Tibial nerve (tissue), 4 donors: ENCODE measurements at regions not wholly inside any gene's neighbourhood (a gene's known extent, or its start where the extent isn't known, plus 50 kb on each side); places are given as distances from the start of the nearest gene placed in this dataset.

ENCODE experiments used
- DNase-seq, 2 donors: peaks; one replicate each; pipeline ENCODE4 v3.0.0-alpha.2; 2019; ENCODE audit warnings: low spot score in 2 of 2
- H3K27ac ChIP-seq, 4 donors: fragments of 200-600 bp; sonication (generic) in 3 of 4; one replicate each; pipeline ENCODE4 v1.5.1; 2017 to 2019; ENCODE audit warnings: mild to moderate bottlenecking in 1 of 4
- H3K27me3 ChIP-seq, 2 donors: fragments of 200-600 bp; sonication (generic) in 1 of 2; one replicate each; pipeline versions ENCODE4 v1.5.1 to v1.6.0; 2017 to 2019
- H3K36me3 ChIP-seq, 3 donors: fragments of 200-600 bp; sonication (generic); one replicate each; pipeline ENCODE4 v1.5.1; 2018 to 2019
- H3K4me1 ChIP-seq, 4 donors: fragments of 200-600 bp; sonication (generic) in 3 of 4; one replicate each; pipeline ENCODE4 v1.5.1; 2017 to 2019
- H3K4me3 ChIP-seq, 4 donors: fragments of 200-600 bp; sonication (generic) in 3 of 4; one replicate each; pipeline ENCODE4 v1.5.1; 2017 to 2019; ENCODE audit warnings: mild to moderate bottlenecking in 1 of 4, moderate library complexity in 1 of 4
- H3K9me3 ChIP-seq, 4 donors: fragments of 200-600 bp; sonication (generic) in 3 of 4; one replicate each; pipeline ENCODE4 v1.5.1; 2017 to 2019
- EP300 ChIP-seq, 2 donors: sonication (generic); formaldehyde crosslinking; IDR thresholded peaks; one replicate each; pipeline ENCODE4 v1.6.1; 2017; ENCODE audit warnings: antibody characterized with exemption in 2 of 2, mild to moderate bottlenecking in 1 of 2
- POLR2A ChIP-seq, 2 donors: fragments of 450-650 bp; IDR thresholded peaks; one replicate each; pipeline ENCODE4 v1.6.1; 2017; ENCODE audit warnings: antibody characterized with exemption in 2 of 2, mild to moderate bottlenecking in 2 of 2, moderate library complexity in 2 of 2
- WGBS, 2 donors: methylation state at CpG; one replicate each; pipeline ENCODE4 v1.1.5; 2018; 5-methylcytosine and 5-hydroxymethylcytosine counted together
- TF ChIP-seq, protein P1 (sequence below), 5 experiments: fragments of 200-600 bp in 3 of 5; fragments of 450-650 bp in 2 of 5; sonication (generic) in 3 of 5; IDR thresholded peaks; one replicate each; pipeline ENCODE4 v1.5.1; 2016 to 2019; ENCODE audit warnings: antibody characterized with exemption in 5 of 5, mild to moderate bottlenecking in 3 of 5, moderate library complexity in 2 of 5

DNA sequence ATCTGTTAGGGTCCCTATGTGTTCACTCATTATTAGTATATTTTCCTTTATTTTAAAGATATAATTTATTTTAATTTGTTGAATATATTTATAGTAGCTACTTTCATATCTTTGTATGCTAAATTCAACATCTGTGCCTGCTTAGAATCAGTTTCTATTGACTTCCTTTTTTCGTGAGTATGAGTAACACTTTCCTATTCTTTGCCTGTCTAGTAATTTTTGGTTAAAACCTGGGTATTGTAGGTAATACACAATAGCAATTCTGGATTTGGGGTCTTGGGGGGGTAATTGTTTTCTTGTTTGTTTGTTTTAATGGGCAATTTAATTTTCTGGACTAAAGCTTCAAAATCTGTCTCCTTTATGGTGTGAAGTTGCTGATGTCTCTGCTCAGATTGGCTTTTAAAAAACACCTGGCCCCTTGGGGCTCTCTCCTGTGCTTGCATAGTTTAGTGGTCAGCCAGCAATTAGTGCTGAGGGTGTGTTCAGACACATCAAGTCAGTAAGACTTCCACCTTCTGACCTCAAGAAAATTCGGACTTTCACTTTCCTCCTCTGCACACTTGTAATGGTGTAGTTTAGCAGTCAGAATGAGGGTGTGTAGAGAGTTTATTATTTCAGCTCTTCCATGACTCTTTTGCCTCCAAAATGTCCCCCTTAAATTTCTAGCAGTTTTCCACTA is 124.4 kb upstream of the MAP1B start:
- H3K9me3 ChIP-seq = peaks cover 0 to 17% (median 0%) of the 10 kb centered on the region in 4 donors
- WGBS, 2 donors = 71 to 86% methylated on average over 2 of the region's 2 CpGs

DNA sequence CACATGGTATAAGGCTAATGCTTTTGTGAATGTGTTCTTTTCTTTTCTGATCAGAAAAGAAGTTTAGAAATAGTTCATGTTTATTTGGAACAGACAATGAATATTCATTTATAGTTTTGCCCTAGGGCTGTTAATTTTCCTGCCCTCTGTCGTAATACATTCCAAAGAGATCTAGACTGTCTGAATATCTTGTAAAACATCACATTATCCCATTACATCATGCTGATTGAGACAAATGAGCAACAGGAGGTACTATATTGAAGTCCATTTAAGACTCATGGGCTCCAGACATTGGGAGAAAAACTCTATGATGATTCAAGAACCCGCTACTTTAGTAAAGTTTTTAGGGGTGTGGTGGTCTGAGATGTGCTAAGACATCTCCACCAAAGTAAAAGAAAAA is 121.2 kb upstream of the MAP1B start:
- H3K9me3 ChIP-seq = peaks cover 0 to 17% (median 0%) of the 10 kb centered on the region in 4 donors
- H3K4me1 ChIP-seq = no peaks in the 10 kb centered on the region
- no peaks in the 10 kb centered on the region for H3K36me3 ChIP-seq
- no peak overlapping the region for H3K4me3 ChIP-seq
- WGBS, 2 donors = 61 to 80% methylated on average over 2 of the region's 2 CpGs
- TF ChIP-seq POLR2A (IDR thresholded peaks at IDR 0.05) (no peak), EP300 (IDR thresholded peaks at IDR 0.05) (no peak)
- TF ChIP-seq, protein P1, sequence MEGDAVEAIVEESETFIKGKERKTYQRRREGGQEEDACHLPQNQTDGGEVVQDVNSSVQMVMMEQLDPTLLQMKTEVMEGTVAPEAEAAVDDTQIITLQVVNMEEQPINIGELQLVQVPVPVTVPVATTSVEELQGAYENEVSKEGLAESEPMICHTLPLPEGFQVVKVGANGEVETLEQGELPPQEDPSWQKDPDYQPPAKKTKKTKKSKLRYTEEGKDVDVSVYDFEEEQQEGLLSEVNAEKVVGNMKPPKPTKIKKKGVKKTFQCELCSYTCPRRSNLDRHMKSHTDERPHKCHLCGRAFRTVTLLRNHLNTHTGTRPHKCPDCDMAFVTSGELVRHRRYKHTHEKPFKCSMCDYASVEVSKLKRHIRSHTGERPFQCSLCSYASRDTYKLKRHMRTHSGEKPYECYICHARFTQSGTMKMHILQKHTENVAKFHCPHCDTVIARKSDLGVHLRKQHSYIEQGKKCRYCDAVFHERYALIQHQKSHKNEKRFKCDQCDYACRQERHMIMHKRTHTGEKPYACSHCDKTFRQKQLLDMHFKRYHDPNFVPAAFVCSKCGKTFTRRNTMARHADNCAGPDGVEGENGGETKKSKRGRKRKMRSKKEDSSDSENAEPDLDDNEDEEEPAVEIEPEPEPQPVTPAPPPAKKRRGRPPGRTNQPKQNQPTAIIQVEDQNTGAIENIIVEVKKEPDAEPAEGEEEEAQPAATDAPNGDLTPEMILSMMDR (IDR thresholded peaks at IDR 0.05) = no peak
- DNase-seq = no peak
- no peaks in the 10 kb centered on the region for H3K27me3 ChIP-seq
- no peak overlapping the region for H3K27ac ChIP-seq

More for the DNA sequence above, 124.4 kb upstream of the MAP1B start:
- H3K27ac ChIP-seq = no peak overlapping the region
- H3K36me3 ChIP-seq = no peaks in the 10 kb centered on the region
- DNase-seq = no peak
- no peaks in the 10 kb centered on the region for H3K4me1 ChIP-seq
- TF ChIP-seq POLR2A (IDR thresholded peaks at IDR 0.05) (no peak), EP300 (IDR thresholded peaks at IDR 0.05) (no peak)
- TF ChIP-seq, protein P1 (IDR thresholded peaks at IDR 0.05) = no peak
- no peaks in the 10 kb centered on the region for H3K27me3 ChIP-seq
- H3K4me3 ChIP-seq = no peak overlapping the region

DNA sequence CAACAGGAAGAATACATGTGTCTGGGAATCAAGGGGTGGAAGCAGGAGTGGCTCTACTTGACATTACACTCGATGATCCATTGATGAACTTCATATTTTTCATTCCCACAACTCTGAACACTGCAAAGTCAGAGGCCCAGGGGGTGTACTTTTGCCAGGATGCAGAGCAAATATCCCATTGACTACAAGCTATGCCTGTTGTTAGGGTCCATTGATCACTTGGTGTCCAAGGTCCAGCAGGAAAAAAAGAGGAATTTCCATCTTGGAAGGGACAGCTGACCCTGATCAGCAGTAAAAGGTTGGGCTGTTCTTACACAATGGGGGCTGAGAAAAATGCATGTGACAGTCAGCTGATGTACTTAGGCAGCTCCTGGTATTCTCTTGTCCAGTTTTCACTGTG is 118.5 kb upstream of the MAP1B start:
- H3K27me3 ChIP-seq = no peaks in the 10 kb centered on the region

DNA sequence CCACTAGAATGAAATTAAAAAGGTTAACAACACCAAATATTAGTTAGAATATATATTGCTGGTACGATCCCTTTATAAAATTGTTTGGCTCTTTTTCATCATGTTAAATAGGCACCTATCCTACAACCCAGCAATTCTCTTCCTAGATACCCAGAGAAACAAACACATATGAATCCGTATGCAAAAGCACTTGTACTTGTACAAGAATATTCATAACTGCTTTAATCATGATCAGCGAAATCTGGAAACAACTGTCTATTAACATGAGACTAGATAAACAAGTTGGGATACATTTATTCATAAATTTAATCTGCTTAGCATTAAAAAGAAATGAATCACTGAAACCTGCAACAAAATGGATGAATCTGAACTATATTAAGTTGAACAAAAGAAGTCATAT is 113.7 kb upstream of the MAP1B start:
- H3K27me3 ChIP-seq = no peaks in the 10 kb centered on the region
- no peak overlapping the region for H3K27ac ChIP-seq
- WGBS, 2 donors = 91% methylated on average over 3 of the region's 3 CpGs
- H3K9me3 ChIP-seq = no peaks in the 10 kb centered on the region
- no peaks in the 10 kb centered on the region for H3K36me3 ChIP-seq
- no peaks in the 10 kb centered on the region for H3K4me1 ChIP-seq
- no peak for TF ChIP-seq POLR2A (IDR thresholded peaks at IDR 0.05)
- TF ChIP-seq EP300 (IDR thresholded peaks at IDR 0.05) = no peak
- TF ChIP-seq, protein P1 (IDR thresholded peaks at IDR 0.05) = no peak
- DNase-seq = no peak
- H3K4me3 ChIP-seq = no peak overlapping the region

More for the DNA sequence above, 118.5 kb upstream of the MAP1B start:
- whole genome bisulfite sequencing, 2 donors = 69 to 82% methylated on average over 1 of the region's 1 CpG
- Histone ChIP-seq H3K27ac (no peak overlapping the region), H3K4me3 (no peak overlapping the region), H3K36me3 (no peaks in the 10 kb centered on the region), H3K9me3 (no peaks in the 10 kb centered on the region), H3K4me1 (no peaks in the 10 kb centered on the region)
- DNase-seq = no peak
- TF ChIP-seq, protein P1 (IDR thresholded peaks at IDR 0.05) = no peak
- TF ChIP-seq EP300 (IDR thresholded peaks at IDR 0.05) (no peak), POLR2A (IDR thresholded peaks at IDR 0.05) (no peak)

DNA sequence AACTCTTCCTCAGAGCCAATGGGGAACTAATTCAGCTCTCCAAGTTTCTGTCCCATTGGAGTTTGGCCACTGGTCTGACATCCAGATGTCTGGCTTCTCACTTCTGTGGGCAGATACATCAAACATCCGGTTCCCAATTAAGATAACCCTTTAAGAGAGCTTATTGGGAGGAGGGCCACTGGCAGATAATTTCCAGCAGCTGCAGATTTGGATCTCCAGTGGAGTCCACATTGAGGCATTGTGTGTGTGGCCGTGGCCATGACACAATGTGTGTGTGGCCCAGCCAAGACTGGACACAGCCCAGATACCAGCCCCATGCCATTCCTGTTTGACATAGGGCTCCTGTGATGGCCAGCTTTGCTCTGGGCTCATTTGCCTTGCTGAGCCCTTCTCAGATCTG is 110.5 kb upstream of the MAP1B start:
- DNase-seq = no peak
- Histone ChIP-seq H3K27ac (no peak overlapping the region), H3K4me1 (no peaks in the 10 kb centered on the region), H3K36me3 (no peaks in the 10 kb centered on the region), H3K27me3 (no peaks in the 10 kb centered on the region), H3K4me3 (no peak overlapping the region), H3K9me3 (no peaks in the 10 kb centered on the region)
- TF ChIP-seq, protein P1 (IDR thresholded peaks at IDR 0.05) = no peak
- TF ChIP-seq POLR2A (IDR thresholded peaks at IDR 0.05) (no peak), EP300 (IDR thresholded peaks at IDR 0.05) (no peak)
- 79 to 94% methylated on average over 2 of the region's 2 CpGs for WGBS, 2 donors
